A673 (cell line): ENCODE measurements at regions not wholly inside any gene's neighbourhood (a gene's known extent, or its start where the extent isn't known, plus 50 kb on each side); places are given as distances from the start of the nearest gene placed in this dataset.

ENCODE experiments used
- CTCF ChIP-seq: fragments of 300-800, 200-600 bp; sonication (generic); conservative IDR thresholded peaks from 2 replicates; pipeline ENCODE4 v1.5.1; 2017; ENCODE audit warnings: low read depth, mild to moderate bottlenecking, antibody characterized with exemption, low read length, moderate library complexity, mixed read lengths
- EZH2 ChIP-seq: fragments of 200-600 bp; sonication (generic); IDR thresholded peaks from 2 replicates; pipeline ENCODE4 v1.6.1; 2017; ENCODE audit warnings: borderline replicate concordance, low read depth, mild to moderate bottlenecking, mixed read lengths, antibody characterized with exemption, low read length; ENCODE audit not compliant: poor library complexity, severe bottlenecking

- TF ChIP-seq CTCF (0 out of 2 replicates have a peak, but pooled peaks have one; percentile 3), EZH2 (no peak)
Observed at GRCh38 chr11:59284773-59285129, 72.0 kb upstream of the MPEG1 start.
